Right lobe of liver (tissue), 6 donors: ENCODE measurements at regions not wholly inside any gene's neighbourhood (a gene's known extent, or its start where the extent isn't known, plus 50 kb on each side); places are given as distances from the start of the nearest gene placed in this dataset.

Experiments
- ATAC-seq, 4 donors: fragments of 200-7000 bp; cut with Tn5 transposase; one replicate each; pipeline ENCODE4 v1.9.1; 2020; ENCODE audit warnings: mild to moderate bottlenecking in 4 of 4, moderate library complexity in 4 of 4
- DNase-seq, 3 donors: peaks; one replicate each; pipeline ENCODE4 v3.0.0-alpha.2; 2020
- H3K27ac ChIP-seq, 3 donors: fragments of 200-600 bp; one replicate each; pipeline ENCODE4 v1.8.0; 2022
- H3K27me3 ChIP-seq, 2 donors: fragments of 200-600 bp; one replicate each; pipeline ENCODE4 v1.8.0; 2022
- H3K36me3 ChIP-seq, 4 donors: fragments of 200-600 bp; sonication (generic) in 1 of 4; one replicate each; pipeline versions ENCODE4 v1.5.1 to v1.8.0; 2017 to 2022; ENCODE audit warnings: control low read depth in 1 of 4
- H3K4me1 ChIP-seq, 4 donors: fragments of 200-600 bp; sonication (generic) in 1 of 4; one replicate each; pipeline versions ENCODE4 v1.5.1 to v1.8.0; 2017 to 2022; ENCODE audit warnings: control low read depth in 1 of 4
- H3K4me3 ChIP-seq, 3 donors: fragments of 200-600 bp; one replicate each; pipeline ENCODE4 v1.8.0; 2022
- H3K9me3 ChIP-seq, 4 donors: fragments of 200-600 bp; sonication (generic) in 1 of 4; one replicate each; pipeline versions ENCODE4 v1.5.1 to v1.8.0; 2017 to 2022; ENCODE audit warnings: control low read depth in 1 of 4
- POLR2A ChIP-seq: fragments of 450-650 bp; IDR thresholded peaks from one replicate; pipeline ENCODE4 v1.6.1; 2017; ENCODE audit warnings: antibody characterized with exemption, mild to moderate bottlenecking
- WGBS: methylation state at CpG from one replicate; pipeline ENCODE4 v1.1.6; 2018; ENCODE audit warnings: low coverage, low lambda C conversion rate; ENCODE audit not compliant: insufficient coverage; ENCODE audit errors: missing lambda C conversion rate; 5-methylcytosine and 5-hydroxymethylcytosine counted together
- intact Hi-C, 2 donors: fragments of 100-400 bp; cut with DNase I; formaldehyde crosslinking; loops; one replicate each; pipeline versions ENCODE4 v1.11.2 to v1.14.1; 2022
- TF ChIP-seq, protein P1 (sequence below), 4 donors: fragments of 200-600 bp in 3 of 4; fragments of 450-650 bp in 1 of 4; IDR thresholded peaks; one replicate each; pipeline versions ENCODE4 v1.5.1 to v1.8.0; 2016 to 2022; ENCODE audit warnings: antibody characterized with exemption in 4 of 4, mild to moderate bottlenecking in 2 of 4
- donor health status: DM: no; HTN: yes; CAD: no.
- donor health status: DM: no; HTN: no; CAD: no.
- donor health status: DM: no; HTN: no; CAD: no.
- donor health status: DM: no; HTN: yes; CAD: no.
- donor health status: DM: no; HTN: yes; CAD: no.

DNA sequence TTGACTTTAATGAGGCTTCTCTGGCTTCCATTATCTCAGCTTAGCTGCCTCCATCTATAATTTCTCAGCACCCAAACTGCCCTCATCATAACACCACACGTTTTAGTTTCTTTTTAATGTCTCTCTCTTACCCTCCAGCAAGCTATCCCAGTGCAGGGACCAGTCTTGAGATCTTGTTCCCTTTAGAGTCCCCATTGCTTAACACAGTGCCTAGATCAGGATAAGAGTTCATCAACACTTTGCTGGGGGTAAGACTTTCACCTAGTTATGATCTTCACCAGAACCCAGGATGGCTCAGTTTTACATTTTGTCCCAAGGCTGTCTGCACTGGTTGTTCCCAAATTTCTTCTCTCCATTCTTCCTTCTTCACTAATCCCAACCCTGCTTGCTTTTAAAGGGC is 126.1 kb downstream of the OR2B2 start:
- Histone ChIP-seq H3K36me3 (no peaks in the 10 kb centered on the region), H3K4me1 (no peaks in the 10 kb centered on the region), H3K27ac (no peak overlapping the region), H3K9me3 (no peaks in the 10 kb centered on the region), H3K27me3 (no peaks in the 10 kb centered on the region), H3K4me3 (no peak overlapping the region)
- TF ChIP-seq, protein P1, sequence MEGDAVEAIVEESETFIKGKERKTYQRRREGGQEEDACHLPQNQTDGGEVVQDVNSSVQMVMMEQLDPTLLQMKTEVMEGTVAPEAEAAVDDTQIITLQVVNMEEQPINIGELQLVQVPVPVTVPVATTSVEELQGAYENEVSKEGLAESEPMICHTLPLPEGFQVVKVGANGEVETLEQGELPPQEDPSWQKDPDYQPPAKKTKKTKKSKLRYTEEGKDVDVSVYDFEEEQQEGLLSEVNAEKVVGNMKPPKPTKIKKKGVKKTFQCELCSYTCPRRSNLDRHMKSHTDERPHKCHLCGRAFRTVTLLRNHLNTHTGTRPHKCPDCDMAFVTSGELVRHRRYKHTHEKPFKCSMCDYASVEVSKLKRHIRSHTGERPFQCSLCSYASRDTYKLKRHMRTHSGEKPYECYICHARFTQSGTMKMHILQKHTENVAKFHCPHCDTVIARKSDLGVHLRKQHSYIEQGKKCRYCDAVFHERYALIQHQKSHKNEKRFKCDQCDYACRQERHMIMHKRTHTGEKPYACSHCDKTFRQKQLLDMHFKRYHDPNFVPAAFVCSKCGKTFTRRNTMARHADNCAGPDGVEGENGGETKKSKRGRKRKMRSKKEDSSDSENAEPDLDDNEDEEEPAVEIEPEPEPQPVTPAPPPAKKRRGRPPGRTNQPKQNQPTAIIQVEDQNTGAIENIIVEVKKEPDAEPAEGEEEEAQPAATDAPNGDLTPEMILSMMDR (IDR thresholded peaks at IDR 0.05): no peak
- no peak for TF ChIP-seq POLR2A
- WGBS: 19% methylated on average over 1 of the region's 1 CpG
- intact Hi-C loops: no loop called here
- ATAC-seq (no peak), DNase-seq (no peak)

DNA sequence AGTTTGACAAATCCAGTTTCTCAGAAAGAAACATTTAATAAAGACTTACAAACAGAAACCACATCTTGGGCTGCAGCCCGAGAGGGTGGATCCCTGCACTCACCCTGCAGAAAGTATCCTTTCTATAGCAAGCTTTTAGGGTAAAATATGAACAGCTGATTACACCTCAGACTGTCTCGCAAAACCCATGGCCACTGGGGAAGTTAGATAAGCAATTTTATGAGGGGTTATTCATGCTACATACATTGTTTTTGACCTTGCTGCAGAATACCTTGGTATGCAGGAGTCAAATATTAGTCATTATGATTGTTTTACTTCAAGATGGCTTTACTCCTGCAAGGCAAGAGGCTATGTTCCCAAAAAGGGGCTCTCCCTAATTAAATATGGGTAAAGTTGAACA is 126.9 kb downstream of the OR2B2 start:
- Histone ChIP-seq H3K27me3 (no peaks in the 10 kb centered on the region), H3K4me1 (no peaks in the 10 kb centered on the region), H3K4me3 (no peak overlapping the region), H3K9me3 (no peaks in the 10 kb centered on the region), H3K27ac (no peak overlapping the region), H3K36me3 (no peaks in the 10 kb centered on the region)
- WGBS: 69% methylated on average over 2 of the region's 2 CpGs
- TF ChIP-seq, protein P1 (IDR thresholded peaks at IDR 0.05): no peak
- no peak for TF ChIP-seq POLR2A
- ATAC-seq (no peak), DNase-seq (no peak)
- intact Hi-C loops: no loop called here

DNA sequence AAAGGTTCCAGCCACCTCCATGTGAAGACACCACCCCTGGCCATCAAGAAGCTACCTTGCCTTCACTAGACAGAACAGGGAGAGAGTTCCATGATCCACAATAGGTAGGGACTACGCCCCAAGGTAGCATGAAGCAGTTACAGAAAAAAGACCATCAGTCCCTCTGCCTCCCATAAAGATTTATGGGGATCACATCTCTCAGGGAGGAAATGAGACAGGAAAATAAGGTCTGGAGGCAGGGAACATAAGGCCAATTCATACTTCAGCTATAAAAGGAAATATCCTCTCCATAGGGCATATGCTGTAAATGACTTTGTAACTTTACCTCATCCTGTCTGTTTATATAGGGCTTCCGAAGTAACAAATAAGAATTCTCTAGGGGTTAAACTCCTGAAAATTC is 129.4 kb downstream of the OR2B2 start:
- no peak overlapping the region for H3K27ac ChIP-seq

DNA sequence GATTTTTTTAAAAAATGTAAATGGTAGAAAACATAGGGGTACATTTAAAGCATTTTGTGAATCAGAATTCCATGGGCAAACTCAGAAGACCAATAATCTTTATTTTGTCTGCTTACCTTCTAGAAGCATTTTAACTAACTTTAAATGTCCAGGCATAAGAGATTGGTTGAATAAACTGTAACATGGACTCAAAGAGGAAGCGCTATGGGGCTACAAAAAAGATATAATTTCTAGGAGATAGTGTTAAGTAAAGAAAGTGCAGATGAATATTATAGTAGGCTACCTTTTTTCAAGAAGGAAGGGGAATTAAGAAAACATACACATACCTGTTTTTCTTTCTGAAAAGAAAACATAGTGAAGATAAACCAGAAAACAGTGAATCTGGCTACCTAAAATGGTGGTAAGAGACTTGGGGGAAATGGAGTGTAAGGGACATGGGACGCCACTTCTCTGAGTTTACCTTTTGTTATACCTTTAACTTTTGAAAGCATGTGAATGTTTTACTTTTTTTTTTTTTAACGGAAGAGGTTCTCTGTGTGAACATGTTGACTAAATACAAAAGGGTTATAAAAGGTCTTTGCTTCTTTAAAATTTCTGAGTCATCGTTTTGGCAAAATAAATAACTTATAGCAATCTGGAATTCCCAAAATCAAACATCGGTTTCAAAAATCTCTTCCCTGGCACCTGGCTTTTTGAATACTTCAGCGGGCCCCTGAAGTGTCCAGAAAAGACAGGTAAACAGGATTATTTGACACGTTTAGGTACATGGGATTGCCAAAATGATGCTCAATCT is 133.4 kb downstream of the OR2B2 start:
- Histone ChIP-seq H3K27ac (no peak overlapping the region), H3K27me3 (no peaks in the 10 kb centered on the region), H3K4me1 (no peaks in the 10 kb centered on the region), H3K9me3 (no peaks in the 10 kb centered on the region), H3K36me3 (no peaks in the 10 kb centered on the region), H3K4me3 (no peak overlapping the region)
- no peak for ATAC-seq
- TF ChIP-seq, protein P1 (IDR thresholded peaks at IDR 0.05): no peak
- TF ChIP-seq POLR2A: no peak
- WGBS: 63% methylated on average over 7 of the region's 7 CpGs
- no peak for DNase-seq
- intact Hi-C loops: no loop called here

More for the DNA sequence above, 129.4 kb downstream of the OR2B2 start:
- H3K4me3 ChIP-seq: no peak overlapping the region
- ATAC-seq (no peak), DNase-seq (no peak)
- no peaks in the 10 kb centered on the region for H3K36me3 ChIP-seq
- WGBS: 86% methylated on average over 2 of the region's 2 CpGs
- no peak for TF ChIP-seq POLR2A
- TF ChIP-seq, protein P1 (IDR thresholded peaks at IDR 0.05): no peak
- H3K4me1 ChIP-seq: no peaks in the 10 kb centered on the region
- no peaks in the 10 kb centered on the region for H3K9me3 ChIP-seq
- no peaks in the 10 kb centered on the region for H3K27me3 ChIP-seq
- intact Hi-C loops: no loop called here
